Uterus (tissue), 3 donors: ENCODE measurements at regions not wholly inside any gene's neighbourhood (a gene's known extent, or its start where the extent isn't known, plus 50 kb on each side); places are given as distances from the start of the nearest gene placed in this dataset.

Source experiments
- DNase-seq, 2 donors: peaks; one replicate each; pipeline ENCODE4 v3.0.0-alpha.2; 2019 to 2020
- H3K27ac ChIP-seq, 2 donors: fragments of 200-600 bp; sonication (generic); 1 replicate in 1 of 2; 2 replicates in 1 of 2; pipeline ENCODE4 v1.5.1; 2016 to 2018
- H3K27me3 ChIP-seq, 2 donors: fragments of 200-600 bp; sonication (generic); one replicate each; pipeline ENCODE4 v1.5.1; 2018 to 2019; ENCODE audit warnings: control low read depth in 1 of 2
- H3K36me3 ChIP-seq, 2 donors: fragments of 200-600 bp; sonication (generic); one replicate each; pipeline ENCODE4 v1.5.1; 2019; ENCODE audit warnings: control low read depth in 1 of 2
- H3K4me1 ChIP-seq, 2 donors: fragments of 200-600 bp; sonication (generic); one replicate each; pipeline ENCODE4 v1.5.1; 2018 to 2019; ENCODE audit warnings: control low read depth in 1 of 2
- H3K4me3 ChIP-seq, 2 donors: fragments of 200-600 bp; sonication (generic); 1 replicate in 1 of 2; 2 replicates in 1 of 2; pipeline ENCODE4 v1.5.1; 2018 to 2019; ENCODE audit warnings: mild to moderate bottlenecking in 1 of 2
- H3K9me3 ChIP-seq, 2 donors: fragments of 200-600 bp; sonication (generic); one replicate each; pipeline ENCODE4 v1.5.1; 2019; ENCODE audit warnings: control low read depth in 1 of 2
- POLR2A ChIP-seq, 2 donors: fragments of 450-650 bp; IDR thresholded peaks; one replicate each; pipeline ENCODE4 v1.6.1; 2016; ENCODE audit warnings: antibody characterized with exemption in 2 of 2, mild to moderate bottlenecking in 1 of 2, moderate library complexity in 1 of 2
- intact Hi-C: fragments of 100-400 bp; cut with DNase I; formaldehyde crosslinking; loops from one replicate; pipeline ENCODE4 v1.15.1; 2023; ENCODE audit warnings: low total_unique reads
- TF ChIP-seq, protein P1 (sequence below), 4 experiments: fragments of 200-600 bp in 2 of 4; fragments of 450-650 bp in 2 of 4; sonication (generic) in 2 of 4; IDR thresholded peaks; one replicate each; pipeline ENCODE4 v1.5.1; 2016 to 2019; ENCODE audit warnings: antibody characterized with exemption in 4 of 4, mild to moderate bottlenecking in 2 of 4, moderate library complexity in 1 of 4
- donor health status: DM: yes; HTN: yes; CAD: no.

DNA sequence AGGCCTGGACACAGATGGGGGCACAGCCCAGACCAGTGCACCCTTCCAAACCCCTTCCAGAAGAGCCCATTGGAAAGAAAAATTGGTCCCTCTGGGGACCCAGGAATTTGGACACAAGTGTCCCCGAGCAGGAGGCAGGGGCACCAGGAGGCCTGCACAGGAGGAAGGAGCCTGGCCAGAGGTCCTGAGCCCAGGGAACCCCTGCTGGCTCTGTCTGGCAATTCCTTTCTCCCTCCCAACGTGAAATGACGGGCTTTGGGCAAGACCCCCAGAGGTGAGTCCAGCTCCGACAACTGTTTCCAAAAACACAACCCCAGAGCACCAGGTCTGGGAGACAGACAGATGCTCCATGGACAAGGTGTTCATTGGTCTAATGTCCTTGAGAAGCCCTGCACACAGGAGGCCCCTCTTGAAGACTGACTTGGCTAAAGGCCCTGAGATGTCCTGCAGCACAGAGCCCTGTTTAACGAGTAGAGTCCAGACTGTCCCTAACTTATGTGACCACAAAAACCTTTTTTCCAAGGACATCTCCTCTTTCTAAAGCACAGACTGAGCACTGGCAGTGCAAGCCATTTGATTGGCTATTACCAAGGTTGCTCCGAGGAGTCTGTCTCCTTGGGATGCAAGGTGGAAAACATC lies 150.7 kb downstream of the OAT start:
- H3K4me1 ChIP-seq: no peaks in the 10 kb centered on the region
- H3K4me3 ChIP-seq: no peak overlapping the region
- TF ChIP-seq, protein P1, sequence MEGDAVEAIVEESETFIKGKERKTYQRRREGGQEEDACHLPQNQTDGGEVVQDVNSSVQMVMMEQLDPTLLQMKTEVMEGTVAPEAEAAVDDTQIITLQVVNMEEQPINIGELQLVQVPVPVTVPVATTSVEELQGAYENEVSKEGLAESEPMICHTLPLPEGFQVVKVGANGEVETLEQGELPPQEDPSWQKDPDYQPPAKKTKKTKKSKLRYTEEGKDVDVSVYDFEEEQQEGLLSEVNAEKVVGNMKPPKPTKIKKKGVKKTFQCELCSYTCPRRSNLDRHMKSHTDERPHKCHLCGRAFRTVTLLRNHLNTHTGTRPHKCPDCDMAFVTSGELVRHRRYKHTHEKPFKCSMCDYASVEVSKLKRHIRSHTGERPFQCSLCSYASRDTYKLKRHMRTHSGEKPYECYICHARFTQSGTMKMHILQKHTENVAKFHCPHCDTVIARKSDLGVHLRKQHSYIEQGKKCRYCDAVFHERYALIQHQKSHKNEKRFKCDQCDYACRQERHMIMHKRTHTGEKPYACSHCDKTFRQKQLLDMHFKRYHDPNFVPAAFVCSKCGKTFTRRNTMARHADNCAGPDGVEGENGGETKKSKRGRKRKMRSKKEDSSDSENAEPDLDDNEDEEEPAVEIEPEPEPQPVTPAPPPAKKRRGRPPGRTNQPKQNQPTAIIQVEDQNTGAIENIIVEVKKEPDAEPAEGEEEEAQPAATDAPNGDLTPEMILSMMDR (IDR thresholded peaks at IDR 0.05): no peak
- TF ChIP-seq POLR2A (IDR thresholded peaks at IDR 0.05): no peak
- no peak overlapping the region for H3K27ac ChIP-seq
- H3K9me3 ChIP-seq: peaks cover 0 to 3% of the 10 kb centered on the region in 2 donors
- H3K36me3 ChIP-seq: no peaks in the 10 kb centered on the region
- no peak for DNase-seq
- intact Hi-C loops: no loop called here
- no peaks in the 10 kb centered on the region for H3K27me3 ChIP-seq

DNA sequence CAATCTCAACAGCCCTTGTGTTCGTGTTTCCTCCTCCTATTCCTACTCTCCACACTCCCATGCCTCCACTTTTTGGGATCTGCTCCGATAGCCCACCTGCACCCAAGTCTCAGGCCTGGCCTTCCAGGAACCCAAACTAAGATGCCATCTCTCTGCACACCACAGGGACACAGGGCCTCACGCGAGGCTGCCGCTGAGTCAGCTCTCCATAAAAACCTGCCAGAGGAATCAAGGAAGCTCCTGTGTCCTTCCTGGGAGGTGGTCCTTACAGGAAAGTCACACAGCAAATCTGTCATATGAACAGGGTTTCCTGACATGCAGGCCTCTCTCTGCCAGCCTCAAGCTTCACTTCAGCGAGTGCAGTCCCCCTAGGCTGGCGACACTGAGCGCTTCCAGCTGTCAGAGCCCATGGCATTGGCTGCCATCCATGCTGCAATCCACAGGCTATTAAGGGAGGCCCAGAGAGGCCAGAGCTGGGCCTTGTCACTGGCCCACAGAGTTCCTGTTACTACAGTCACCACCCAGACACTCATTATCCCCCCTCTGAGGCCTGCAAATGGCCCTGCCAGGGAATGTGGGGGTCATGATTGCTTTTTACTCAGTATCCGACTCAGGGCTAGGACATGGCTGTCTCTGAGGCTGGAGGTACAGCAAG lies 151.4 kb downstream of the OAT start:
- H3K4me3 ChIP-seq: no peak overlapping the region
- H3K9me3 ChIP-seq: peaks cover 0 to under 1% of the 10 kb centered on the region in 2 donors
- no peaks in the 10 kb centered on the region for H3K27me3 ChIP-seq
- H3K36me3 ChIP-seq: no peaks in the 10 kb centered on the region
- H3K27ac ChIP-seq: no peak overlapping the region
- DNase-seq: no peak
- no peaks in the 10 kb centered on the region for H3K4me1 ChIP-seq
- TF ChIP-seq, protein P1 (IDR thresholded peaks at IDR 0.05): no peak
- TF ChIP-seq POLR2A (IDR thresholded peaks at IDR 0.05): no peak
- intact Hi-C loops: no loop called here

DNA sequence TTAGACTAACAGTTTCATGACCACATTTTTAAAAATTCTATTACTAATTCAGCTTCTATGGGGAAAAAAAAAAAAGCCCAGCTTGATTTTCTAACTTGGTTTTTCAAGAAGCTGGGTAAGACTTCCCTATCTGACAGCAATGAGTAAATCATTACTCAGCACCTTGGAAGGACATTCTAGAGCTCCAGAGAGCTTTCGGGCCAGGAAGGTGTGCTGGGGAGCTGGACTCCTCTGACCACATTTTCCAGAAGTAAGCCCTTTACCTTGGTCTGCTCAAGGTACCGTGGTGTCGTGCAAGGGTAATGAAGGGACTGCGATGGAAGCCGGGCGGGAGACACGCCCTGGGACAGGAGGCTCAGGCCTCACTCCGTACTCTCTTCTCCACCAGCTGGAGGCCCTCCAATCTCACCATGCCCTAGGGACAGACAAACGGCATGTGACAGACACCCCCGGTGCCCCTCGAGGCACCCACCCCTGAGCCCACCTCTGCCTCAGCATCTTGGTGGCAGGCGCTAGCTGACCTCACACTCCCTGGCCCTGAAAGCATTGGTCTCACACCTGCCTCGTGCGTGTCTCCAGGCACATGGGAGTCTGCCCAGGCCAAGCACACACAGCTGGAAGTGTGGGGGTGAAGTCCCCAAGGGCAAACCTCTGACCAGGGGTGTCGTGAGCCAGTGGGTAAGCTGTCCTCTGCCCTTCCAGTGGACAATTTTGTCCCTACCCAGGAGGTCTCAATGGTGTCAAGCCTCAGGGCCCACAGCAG lies 152.1 kb downstream of the OAT start:
- DNase-seq: no peak
- intact Hi-C loops: no loop called here
- H3K9me3 ChIP-seq: no peaks in the 10 kb centered on the region

DNA sequence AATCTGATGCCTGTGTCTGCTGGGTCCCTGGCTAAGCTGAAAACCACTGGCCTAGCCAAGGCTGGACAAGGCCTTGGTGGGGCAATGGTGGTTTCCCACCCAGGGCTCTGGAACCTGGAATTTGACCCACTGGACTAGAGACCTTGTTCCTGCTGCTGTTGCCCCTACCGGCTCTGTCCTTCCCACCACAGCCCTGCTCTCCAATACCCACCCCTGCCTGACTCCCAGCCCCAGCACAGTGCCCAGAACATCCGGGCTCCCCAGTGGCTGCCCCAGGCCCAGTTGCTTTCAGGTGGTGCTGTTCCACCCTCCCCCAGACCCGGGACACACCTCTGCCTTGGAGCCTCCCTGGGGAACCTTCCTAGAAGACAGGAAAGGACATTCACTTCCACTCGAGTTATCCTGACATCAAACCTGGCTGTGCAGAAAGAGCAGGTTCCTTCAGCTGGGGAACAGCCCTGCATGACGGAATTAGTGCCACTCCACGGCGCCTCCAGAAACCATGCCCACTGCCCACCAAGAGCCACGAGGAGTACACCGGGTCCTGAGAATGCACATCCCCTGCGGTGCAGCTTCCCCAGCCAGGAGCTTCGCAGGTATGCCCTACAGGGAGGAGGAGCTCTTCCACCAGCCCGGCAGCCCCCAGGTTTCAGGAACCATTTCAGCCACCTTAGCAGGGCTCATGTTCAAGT lies 152.8 kb downstream of the OAT start:
- H3K9me3 ChIP-seq: no peaks in the 10 kb centered on the region
- intact Hi-C loops: no loop called here
- H3K4me3 ChIP-seq: no peak overlapping the region
- no peaks in the 10 kb centered on the region for H3K36me3 ChIP-seq
- no peak for TF ChIP-seq POLR2A (IDR thresholded peaks at IDR 0.05)
- TF ChIP-seq, protein P1 (IDR thresholded peaks at IDR 0.05): no peak
- no peak overlapping the region for H3K27ac ChIP-seq
- H3K27me3 ChIP-seq: no peaks in the 10 kb centered on the region
- DNase-seq: no peak
- no peaks in the 10 kb centered on the region for H3K4me1 ChIP-seq

More for the DNA sequence above, 152.1 kb downstream of the OAT start:
- H3K27me3 ChIP-seq: no peaks in the 10 kb centered on the region
- no peak overlapping the region for H3K4me3 ChIP-seq
- no peak overlapping the region for H3K27ac ChIP-seq
- no peak for TF ChIP-seq POLR2A (IDR thresholded peaks at IDR 0.05)
- TF ChIP-seq, protein P1 (IDR thresholded peaks at IDR 0.05): no peak
- no peaks in the 10 kb centered on the region for H3K4me1 ChIP-seq
- no peaks in the 10 kb centered on the region for H3K36me3 ChIP-seq
